BE2C (cell line): ENCODE measurements at regions not wholly inside any gene's neighbourhood (a gene's known extent, or its start where the extent isn't known, plus 50 kb on each side); places are given as distances from the start of the nearest gene placed in this dataset.

Experiments used
- DNase-seq: peaks from one replicate; pipeline ENCODE4 v3.0.0-alpha.2; 2020
- H3K27me3 ChIP-seq: fragments of 250-450 bp; sonication (Bioruptor Pico); 2 replicates; pipeline ENCODE4 v1.5.1; 2020; ENCODE audit warnings: mild to moderate bottlenecking
- H3K36me3 ChIP-seq: fragments of 250-450 bp; sonication (Bioruptor Pico); 2 replicates; pipeline ENCODE4 v1.5.1; 2020; ENCODE audit warnings: mild to moderate bottlenecking
- H3K4me1 ChIP-seq: fragments of 250-450 bp; sonication (Bioruptor Pico); 2 replicates; pipeline ENCODE4 v1.5.1; 2020
- H3K4me3 ChIP-seq: 2 replicates; pipeline ENCODE4 v1.5.1; 2011; ENCODE audit warnings: low read depth, low read length
- H3K9me3 ChIP-seq: fragments of 250-450 bp; sonication (Bioruptor Pico); 2 replicates; pipeline ENCODE4 v1.5.1; 2020
- TF ChIP-seq, protein P1 (sequence below): IDR thresholded peaks from 2 replicates; pipeline ENCODE4 v1.5.1; 2012; ENCODE audit warnings: mild to moderate bottlenecking, low read depth, low read length

GRCh38 chr16:49944221-49944620 lies 80.8 kb upstream of the CNEP1R1 start:
- no peaks in the 10 kb centered on the region for H3K27me3 ChIP-seq
- H3K4me1 ChIP-seq: no peaks in the 10 kb centered on the region
- H3K36me3 ChIP-seq: no peaks in the 10 kb centered on the region
- no peak overlapping the region for H3K4me3 ChIP-seq
- TF ChIP-seq, protein P1, sequence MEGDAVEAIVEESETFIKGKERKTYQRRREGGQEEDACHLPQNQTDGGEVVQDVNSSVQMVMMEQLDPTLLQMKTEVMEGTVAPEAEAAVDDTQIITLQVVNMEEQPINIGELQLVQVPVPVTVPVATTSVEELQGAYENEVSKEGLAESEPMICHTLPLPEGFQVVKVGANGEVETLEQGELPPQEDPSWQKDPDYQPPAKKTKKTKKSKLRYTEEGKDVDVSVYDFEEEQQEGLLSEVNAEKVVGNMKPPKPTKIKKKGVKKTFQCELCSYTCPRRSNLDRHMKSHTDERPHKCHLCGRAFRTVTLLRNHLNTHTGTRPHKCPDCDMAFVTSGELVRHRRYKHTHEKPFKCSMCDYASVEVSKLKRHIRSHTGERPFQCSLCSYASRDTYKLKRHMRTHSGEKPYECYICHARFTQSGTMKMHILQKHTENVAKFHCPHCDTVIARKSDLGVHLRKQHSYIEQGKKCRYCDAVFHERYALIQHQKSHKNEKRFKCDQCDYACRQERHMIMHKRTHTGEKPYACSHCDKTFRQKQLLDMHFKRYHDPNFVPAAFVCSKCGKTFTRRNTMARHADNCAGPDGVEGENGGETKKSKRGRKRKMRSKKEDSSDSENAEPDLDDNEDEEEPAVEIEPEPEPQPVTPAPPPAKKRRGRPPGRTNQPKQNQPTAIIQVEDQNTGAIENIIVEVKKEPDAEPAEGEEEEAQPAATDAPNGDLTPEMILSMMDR: no peak
- no peak for DNase-seq
- no peaks in the 10 kb centered on the region for H3K9me3 ChIP-seq

DNA sequence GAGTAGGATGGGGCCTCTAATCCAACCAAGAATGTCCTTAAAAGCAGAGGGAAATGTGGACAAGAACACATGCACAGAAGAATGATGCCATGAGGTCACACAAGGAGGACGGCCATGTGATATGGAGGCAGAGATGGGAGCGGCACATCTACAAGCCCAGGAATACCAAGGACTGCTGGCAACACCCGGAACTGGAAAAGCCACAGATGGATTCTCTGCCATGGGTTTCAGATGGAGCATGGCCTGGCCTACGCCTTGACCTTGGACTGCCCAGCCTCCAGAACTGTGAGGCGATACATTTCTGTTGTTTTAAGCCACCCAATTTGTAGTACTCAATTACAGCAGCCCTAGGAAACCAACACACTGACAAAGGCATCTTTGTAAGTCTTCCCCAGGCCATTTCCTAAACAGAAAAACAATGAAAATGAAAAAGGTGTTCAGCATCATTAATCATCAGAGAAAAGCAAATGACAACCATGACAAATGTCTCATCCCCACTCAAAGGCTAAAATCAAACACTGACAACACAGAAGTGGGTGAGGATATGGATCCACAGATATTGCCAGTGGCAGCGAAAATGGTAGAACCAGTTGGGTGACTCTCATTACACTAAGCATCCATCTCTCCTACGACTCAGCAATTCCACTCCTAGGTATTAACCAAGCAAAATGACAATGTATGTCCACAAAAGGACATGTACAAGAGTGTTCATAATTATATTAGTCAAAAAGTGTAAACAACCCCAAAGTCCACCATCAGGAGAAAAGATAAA lies 76.9 kb upstream of the CNEP1R1 start:
- Histone ChIP-seq H3K4me3 (no peak overlapping the region), H3K36me3 (no peaks in the 10 kb centered on the region), H3K4me1 (no peaks in the 10 kb centered on the region; the same call in 1 of the 2 replicates), H3K9me3 (no peaks in the 10 kb centered on the region; the same call in 1 of the 2 replicates), H3K27me3 (no peaks in the 10 kb centered on the region)
- no peak for DNase-seq
- TF ChIP-seq, protein P1: no peak

GRCh38 chr16:49951574-49952195 lies 73.3 kb upstream of the CNEP1R1 start:
- no peak for DNase-seq

GRCh38 chr16:49952386-49952785 lies 72.6 kb upstream of the CNEP1R1 start:
- Histone ChIP-seq H3K27me3 (no peaks in the 10 kb centered on the region), H3K9me3 (no peaks in the 10 kb centered on the region; the same call in 1 of the 2 replicates), H3K36me3 (no peaks in the 10 kb centered on the region), H3K4me3 (no peak overlapping the region), H3K4me1 (no peaks in the 10 kb centered on the region; the same call in 1 of the 2 replicates)
- DNase-seq: no peak
- TF ChIP-seq, protein P1: no peak

More at GRCh38 chr16:49951574-49952195, 73.3 kb upstream of the CNEP1R1 start:
- Histone ChIP-seq H3K27me3 (no peaks in the 10 kb centered on the region), H3K4me3 (no peak overlapping the region), H3K9me3 (no peaks in the 10 kb centered on the region; the same call in 1 of the 2 replicates), H3K4me1 (no peaks in the 10 kb centered on the region; the same call in 1 of the 2 replicates), H3K36me3 (no peaks in the 10 kb centered on the region)
- TF ChIP-seq, protein P1: peak; percentile 11; the same call in 1 of the 2 replicates

- no peak for DNase-seq
- TF ChIP-seq, protein P1: no peak
Observed at GRCh38 chr16:49953090-49953489, 71.9 kb upstream of the CNEP1R1 start.

More at GRCh38 chr16:49953090-49953489, 71.9 kb upstream of the CNEP1R1 start:
- H3K36me3 ChIP-seq: no peaks in the 10 kb centered on the region
- peaks cover 2% of the 10 kb centered on the region; the same call in 1 of the 2 replicates for H3K4me1 ChIP-seq
- no peak overlapping the region for H3K4me3 ChIP-seq
- no peaks in the 10 kb centered on the region; the same call in 1 of the 2 replicates for H3K9me3 ChIP-seq
- no peaks in the 10 kb centered on the region for H3K27me3 ChIP-seq
